Spleen (tissue), 11 donors: ENCODE measurements at regions not wholly inside any gene's neighbourhood (a gene's known extent, or its start where the extent isn't known, plus 50 kb on each side); places are given as distances from the start of the nearest gene placed in this dataset.

Experiments used
- DNase-seq: peaks from one replicate; pipeline ENCODE4 v3.0.0-alpha.2; 2020
- H3K27ac ChIP-seq, 8 donors: fragments of 200-600 bp; sonication (generic) in 7 of 8; 1 replicate in 4 of 8; 2 replicates in 4 of 8; pipeline versions ENCODE4 v1.5.0 to v1.8.0; 2016 to 2021; ENCODE audit warnings: inconsistent platforms in 4 of 8, mild to moderate bottlenecking in 4 of 8, moderate library complexity in 1 of 8
- H3K27me3 ChIP-seq, 7 donors: fragments of 200-600 bp; sonication (generic) in 6 of 7; replicated peaks in 1 of 7; 1 replicate in 4 of 7; 2 replicates in 3 of 7; pipeline versions ENCODE4 v1.5.0 to v1.8.0; 2016 to 2021; ENCODE audit warnings: inconsistent platforms in 3 of 7, mild to moderate bottlenecking in 1 of 7
- H3K36me3 ChIP-seq, 6 donors: fragments of 200-600 bp; sonication (generic) in 5 of 6; 1 replicate in 4 of 6; 2 replicates in 2 of 6; pipeline versions ENCODE4 v1.5.0 to v1.8.0; 2016 to 2021; ENCODE audit warnings: inconsistent platforms in 2 of 6
- H3K4me1 ChIP-seq, 6 donors: fragments of 200-600 bp; sonication (generic) in 5 of 6; 1 replicate in 3 of 6; 2 replicates in 3 of 6; pipeline versions ENCODE4 v1.5.0 to v1.8.0; 2016 to 2021; ENCODE audit warnings: inconsistent platforms in 3 of 6
- H3K4me3 ChIP-seq, 8 donors: fragments of 200-600 bp; sonication (generic) in 7 of 8; 1 replicate in 4 of 8; 2 replicates in 4 of 8; pipeline versions ENCODE4 v1.5.0 to v1.8.0; 2016 to 2021; ENCODE audit warnings: inconsistent platforms in 4 of 8, mild to moderate bottlenecking in 4 of 8, moderate library complexity in 2 of 8
- H3K9me3 ChIP-seq, 8 donors: fragments of 200-600 bp; sonication (generic) in 7 of 8; 1 replicate in 4 of 8; 2 replicates in 4 of 8; pipeline versions ENCODE4 v1.5.0 to v1.8.0; 2016 to 2021; ENCODE audit warnings: inconsistent platforms in 4 of 8
- CTCF ChIP-seq, 11 experiments: fragments of 200-600 bp in 7 of 11; fragments of 450-650 bp in 4 of 11; sonication (generic) in 4 of 11; IDR thresholded peaks in 8 of 11; conservative IDR thresholded peaks in 3 of 11; 1 replicate in 7 of 11; 2 replicates in 4 of 11; pipeline versions ENCODE4 v1.4.0 to v1.8.0; 2016 to 2021; ENCODE audit warnings: antibody characterized with exemption in 11 of 11, inconsistent platforms in 4 of 11, mild to moderate bottlenecking in 1 of 11
- POLR2A ChIP-seq, 3 donors: fragments of 450-650 bp; IDR thresholded peaks; one replicate each; pipeline ENCODE4 v1.5.1; 2017; ENCODE audit warnings: antibody characterized with exemption in 3 of 3, mild to moderate bottlenecking in 1 of 3
- POLR2AphosphoS5 ChIP-seq, 3 donors: sonication (generic); formaldehyde crosslinking; IDR thresholded peaks; one replicate each; pipeline ENCODE4 v1.5.1; 2017; ENCODE audit warnings: antibody characterized with exemption in 3 of 3
- WGBS, 5 donors: extraction: QIAGEN DNeasy Blood & Tissue Kit in 3 of 5; methylation state at CpG; one replicate each; pipeline versions ENCODE4 v1.1.5 to v1.1.7; 2013 to 2018; 5-methylcytosine and 5-hydroxymethylcytosine counted together
- intact Hi-C: fragments of 100-400 bp; cut with DNase I; formaldehyde crosslinking; loops from one replicate; pipeline ENCODE4 v1.15.0; 2023; ENCODE audit warnings: low total_unique reads
- donor health status: healthy with polysubstance abuse.
- donor health status: DM: no; HTN: no; CAD: no; lungs with moderate emphysema.
- donor health status: DM: no; HTN: no; CAD: no.
- donor health status: Bipolar disorder and iron deficiency.
- donor health status: healthy.
- donor health status: DM: no; HTN: no; CAD: no.
- donor health status: DM: yes; HTN: yes; CAD: no.

DNA sequence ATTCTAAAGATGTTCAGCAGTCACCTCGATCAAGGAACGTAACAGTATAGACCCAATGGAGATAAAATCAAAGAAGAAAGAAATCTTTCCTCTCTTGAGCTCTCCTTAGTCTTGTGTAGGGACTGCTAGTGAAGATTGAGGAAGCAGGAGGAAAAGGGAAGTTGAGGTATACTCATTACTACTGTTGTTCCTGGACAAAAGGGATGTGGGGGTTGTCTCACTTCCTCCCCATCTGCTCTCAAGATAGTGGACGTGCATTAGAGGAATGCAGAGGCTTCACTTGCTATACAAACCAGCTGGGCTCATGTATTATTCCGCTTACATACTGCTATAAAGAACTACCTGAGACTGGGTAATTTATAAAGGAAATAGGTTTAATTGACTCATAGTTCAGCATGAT, 208.9 kb upstream of the ARHGEF9 start:
- Histone ChIP-seq H3K4me1 (no peaks in the 10 kb centered on the region), H3K4me3 (no peak overlapping the region), H3K36me3 (no peaks in the 10 kb centered on the region), H3K27ac (no peak overlapping the region), H3K9me3 (peaks cover 0 to 12% (median 0%) of the 10 kb centered on the region in 8 donors), H3K27me3 (no peaks in the 10 kb centered on the region)
- no peak for TF ChIP-seq POLR2AphosphoS5 (IDR thresholded peaks at IDR 0.05)
- TF ChIP-seq CTCF (IDR thresholded peaks at IDR 0.05 in 8 of 11, conservative IDR thresholded peaks at IDR 0.05 in 3 of 11) = no peak
- TF ChIP-seq POLR2A (IDR thresholded peaks at IDR 0.05) = no peak
- intact Hi-C loops = no loop called here
- no peak for DNase-seq
- WGBS, 5 donors = 49 to 70% (median 54%) methylated on average over 4 of the region's 4 CpGs

DNA sequence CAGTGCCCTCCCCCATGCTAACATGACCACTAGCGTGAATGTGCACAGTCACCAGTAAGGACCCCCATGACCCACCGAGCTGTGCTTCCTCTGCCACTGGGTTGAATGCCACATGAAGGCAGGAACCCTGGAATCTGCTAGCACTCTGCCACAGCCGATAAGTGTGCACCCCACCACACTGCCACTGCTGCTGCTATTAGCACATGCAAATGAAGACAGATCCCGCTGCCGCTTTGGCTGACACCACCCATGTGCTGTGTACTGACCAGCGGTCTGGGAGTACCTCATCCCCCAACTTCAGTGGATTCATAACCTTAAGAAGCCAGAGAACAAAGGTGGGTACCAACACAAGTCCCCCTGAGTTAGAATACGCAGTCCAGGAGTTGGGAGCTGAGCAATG, 200.9 kb upstream of the ARHGEF9 start:
- 73 to 89% (median 83%) methylated on average over 3 to 7 of the region's 7 CpGs for WGBS, 5 donors
- H3K27ac ChIP-seq = no peak overlapping the region
- no peaks in the 10 kb centered on the region for H3K4me1 ChIP-seq
- H3K9me3 ChIP-seq = peaks cover 0 to under 1% (median 0%) of the 10 kb centered on the region in 8 donors
- DNase-seq = no peak
- H3K27me3 ChIP-seq = no peaks in the 10 kb centered on the region
- H3K4me3 ChIP-seq = no peak overlapping the region
- intact Hi-C loops = no loop called here
- H3K36me3 ChIP-seq = no peaks in the 10 kb centered on the region
- TF ChIP-seq POLR2A (IDR thresholded peaks at IDR 0.05) (no peak), CTCF (IDR thresholded peaks at IDR 0.05 in 8 of 11, conservative IDR thresholded peaks at IDR 0.05 in 3 of 11) (no peak), POLR2AphosphoS5 (IDR thresholded peaks at IDR 0.05) (no peak)

DNA sequence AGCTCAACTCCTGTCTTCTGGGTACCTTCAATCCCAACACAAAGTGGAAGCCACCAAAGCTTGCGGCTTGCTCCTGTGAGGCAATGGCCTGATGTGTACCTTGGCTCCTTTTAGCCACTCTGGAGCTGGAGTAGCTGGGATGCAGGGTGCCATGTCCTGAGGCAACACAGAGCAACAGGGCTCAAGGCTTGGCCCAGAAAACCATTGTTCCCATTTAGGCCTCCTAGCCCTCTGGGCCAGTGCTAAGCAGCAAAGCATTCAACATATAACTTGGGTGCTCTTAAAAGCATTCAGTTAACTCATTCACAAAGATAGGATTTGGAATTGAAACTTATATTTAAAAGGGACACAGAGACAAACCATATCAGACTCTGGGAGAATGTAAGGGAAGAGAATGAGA, 194.5 kb upstream of the ARHGEF9 start:
- no peak for DNase-seq
- Histone ChIP-seq H3K36me3 (no peaks in the 10 kb centered on the region), H3K4me3 (no peak overlapping the region), H3K9me3 (peaks cover 0 to 35% (median 20%) of the 10 kb centered on the region in 8 donors), H3K4me1 (no peaks in the 10 kb centered on the region), H3K27ac (no peak overlapping the region), H3K27me3 (no peaks in the 10 kb centered on the region)
- no peak for TF ChIP-seq POLR2AphosphoS5 (IDR thresholded peaks at IDR 0.05)
- TF ChIP-seq CTCF (IDR thresholded peaks at IDR 0.05 in 8 of 11, conservative IDR thresholded peaks at IDR 0.05 in 3 of 11) = no peak
- no peak for TF ChIP-seq POLR2A (IDR thresholded peaks at IDR 0.05)
- intact Hi-C loops = no loop called here
- WGBS, 5 donors = 91 to 100% (median 100%) methylated on average over 1 of the region's 1 CpG

GRCh38 chrX:63967551-63967950, 182.5 kb upstream of the ARHGEF9 start:
- H3K4me1 ChIP-seq = no peaks in the 10 kb centered on the region
- H3K27me3 ChIP-seq = no peaks in the 10 kb centered on the region
- TF ChIP-seq POLR2AphosphoS5 (IDR thresholded peaks at IDR 0.05) (no peak), POLR2A (IDR thresholded peaks at IDR 0.05) (no peak)
- no peaks in the 10 kb centered on the region for H3K36me3 ChIP-seq
- H3K9me3 ChIP-seq = no peaks in the 10 kb centered on the region
- DNase-seq = no peak
- H3K27ac ChIP-seq = no peak overlapping the region
- H3K4me3 ChIP-seq = no peak overlapping the region
- WGBS, 5 donors = 21 to 62% (median 41%) methylated on average over 1 of the region's 1 CpG
- intact Hi-C loops = no loop called here
